ENCODE measurements at regions not wholly inside any gene's neighbourhood (a gene's known extent, or its start where the extent isn't known, plus 50 kb on each side); places are given as distances from the start of the nearest gene placed in this dataset.

GRCh38 chr16:72255786-72256185, 83.8 kb upstream of the PMFBP1 start:
- intact Hi-C loops (cut with DNase I), result no loop called here
- ATAC-seq (no peak), DNase-seq (no peak)
- Histone ChIP-seq H3K4me1 (no peaks in the 10 kb centered on the region), H3K27ac (no peak overlapping the region), H3K9me3 (no peaks in the 10 kb centered on the region), H3K4me3 (no peak overlapping the region), H3K27me3 (no peaks in the 10 kb centered on the region), H3K36me3 (no peaks in the 10 kb centered on the region)
- no peak for TF ChIP-seq CTCF (IDR thresholded peaks at IDR 0.05)

GRCh38 chr16:72247821-72248253, 75.9 kb upstream of the PMFBP1 start:
- ATAC-seq, result no peak

GRCh38 chr16:72246423-72246822, 74.5 kb upstream of the PMFBP1 start:
- no peaks in the 10 kb centered on the region for H3K9me3 ChIP-seq
- ATAC-seq (no peak), DNase-seq (no peak)
- H3K4me1 ChIP-seq, result no peaks in the 10 kb centered on the region
- no peak overlapping the region for H3K4me3 ChIP-seq
- intact Hi-C loops (cut with DNase I), result loop anchor here in 1 of 2 donors (10.0 kb wide), 1 partner anchor 218 kb away; no protein-coding TSS in a partner anchor
- TF ChIP-seq CTCF (IDR thresholded peaks at IDR 0.05), result no peak
- no peaks in the 10 kb centered on the region for H3K36me3 ChIP-seq
- H3K27me3 ChIP-seq, result no peaks in the 10 kb centered on the region
- H3K27ac ChIP-seq, result no peak overlapping the region

More at GRCh38 chr16:72247821-72248253, 75.9 kb upstream of the PMFBP1 start:
- Histone ChIP-seq H3K4me1 (no peaks in the 10 kb centered on the region), H3K36me3 (no peaks in the 10 kb centered on the region), H3K27me3 (no peaks in the 10 kb centered on the region), H3K27ac (no peak overlapping the region), H3K9me3 (no peaks in the 10 kb centered on the region), H3K4me3 (no peak overlapping the region)
- no peak for DNase-seq
- intact Hi-C loops (cut with DNase I), result loop anchor here in 1 of 2 donors (10.0 kb wide), 1 partner anchor 217 kb away; no protein-coding TSS in a partner anchor
- no peak for TF ChIP-seq CTCF (IDR thresholded peaks at IDR 0.05)

GRCh38 chr16:72244853-72245252, 72.9 kb upstream of the PMFBP1 start:
- Histone ChIP-seq H3K4me3 (no peak overlapping the region), H3K4me1 (no peaks in the 10 kb centered on the region), H3K27me3 (no peaks in the 10 kb centered on the region), H3K36me3 (no peaks in the 10 kb centered on the region), H3K27ac (no peak overlapping the region), H3K9me3 (no peaks in the 10 kb centered on the region)
- intact Hi-C loops (cut with DNase I), result loop anchor here in 1 of 2 donors (10.0 kb wide), 1 partner anchor 220 kb away; no protein-coding TSS in a partner anchor
- TF ChIP-seq CTCF (IDR thresholded peaks at IDR 0.05), result no peak
- DNase-seq (no peak), ATAC-seq (no peak)

GRCh38 chr16:72243621-72244020, 71.7 kb upstream of the PMFBP1 start:
- no peak for TF ChIP-seq CTCF (IDR thresholded peaks at IDR 0.05)
- Histone ChIP-seq H3K4me3 (no peak overlapping the region), H3K9me3 (no peaks in the 10 kb centered on the region), H3K36me3 (no peaks in the 10 kb centered on the region), H3K27me3 (no peaks in the 10 kb centered on the region), H3K4me1 (no peaks in the 10 kb centered on the region), H3K27ac (no peak overlapping the region)
- intact Hi-C loops (cut with DNase I), result loop anchor here in 1 of 2 donors (10.0 kb wide), 1 partner anchor 221 kb away; no protein-coding TSS in a partner anchor
- ATAC-seq (no peak), DNase-seq (no peak)
